AG04450 (cell line): ENCODE measurements at regions not wholly inside any gene's neighbourhood (a gene's known extent, or its start where the extent isn't known, plus 50 kb on each side); places are given as distances from the start of the nearest gene placed in this dataset.

Experiments used
- CTCF ChIA-PET: fragments of 300-600, 350-600 bp; formaldehyde crosslinking; extraction: SDS; loops from one replicate; lab custom pipeline; 2022; ENCODE audit warnings: antibody characterized with exemption, inconsistent platforms; lab: Charles Lee
- POLR2A ChIA-PET: fragments of 350-600 bp; formaldehyde crosslinking; extraction: SDS; loops from one replicate; lab custom pipeline; 2021; ENCODE audit warnings: antibody characterized with exemption, inconsistent platforms; lab: Yijun Ruan, JAX
- DNase-seq: peaks from one replicate; pipeline ENCODE4 v3.0.0-alpha.2; 2011; ENCODE audit warnings: low read depth, low spot score
- H3K27ac ChIP-seq: one replicate; pipeline ENCODE4 v1.5.1; 2012; ENCODE audit warnings: low read depth, low read length, control low read depth
- H3K27me3 ChIP-seq: one replicate; pipeline ENCODE4 v1.6.0; 2012; ENCODE audit warnings: low read length; ENCODE audit not compliant: control insufficient read depth, insufficient read depth
- H3K4me3 ChIP-seq: 2 replicates; pipeline ENCODE4 v1.5.1; 2011; ENCODE audit warnings: mild to moderate bottlenecking, low read depth, low read length, control low read depth
- H3K9me3 ChIP-seq: 2 replicates; pipeline ENCODE4 v1.5.1; 2012; ENCODE audit warnings: low read length; ENCODE audit not compliant: control insufficient read depth, insufficient read depth
- TF ChIP-seq, protein P1 (sequence below): IDR thresholded peaks from 2 replicates; pipeline ENCODE4 v1.5.1; 2011; ENCODE audit warnings: low read depth, low read length, control low read depth, inconsistent platforms

DNA sequence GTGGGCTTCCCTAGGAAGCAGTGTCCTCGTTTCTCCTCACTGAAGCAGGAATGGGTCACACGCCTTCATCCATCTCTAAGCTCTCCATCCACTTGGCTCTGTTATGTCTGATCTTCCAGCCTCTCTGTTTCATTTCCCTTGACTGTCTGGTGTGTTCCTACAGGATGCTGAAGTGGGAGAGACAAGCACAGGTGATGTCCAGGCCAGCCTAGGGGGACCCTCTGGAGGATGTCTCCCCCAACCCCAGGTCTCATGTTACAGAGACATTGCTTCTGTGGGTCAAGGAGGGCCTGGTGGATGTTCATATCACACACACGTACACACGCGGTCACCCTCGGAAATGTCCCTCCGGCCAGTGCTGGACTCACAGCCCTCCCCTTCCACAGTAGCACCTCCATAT, 229.9 kb downstream of the CDC5L start:
- Histone ChIP-seq H3K9me3 (no peaks in the 10 kb centered on the region), H3K4me3 (no peak overlapping the region), H3K27ac (no peak overlapping the region), H3K27me3 (peaks cover 24% of the 10 kb centered on the region)
- TF ChIP-seq, protein P1, sequence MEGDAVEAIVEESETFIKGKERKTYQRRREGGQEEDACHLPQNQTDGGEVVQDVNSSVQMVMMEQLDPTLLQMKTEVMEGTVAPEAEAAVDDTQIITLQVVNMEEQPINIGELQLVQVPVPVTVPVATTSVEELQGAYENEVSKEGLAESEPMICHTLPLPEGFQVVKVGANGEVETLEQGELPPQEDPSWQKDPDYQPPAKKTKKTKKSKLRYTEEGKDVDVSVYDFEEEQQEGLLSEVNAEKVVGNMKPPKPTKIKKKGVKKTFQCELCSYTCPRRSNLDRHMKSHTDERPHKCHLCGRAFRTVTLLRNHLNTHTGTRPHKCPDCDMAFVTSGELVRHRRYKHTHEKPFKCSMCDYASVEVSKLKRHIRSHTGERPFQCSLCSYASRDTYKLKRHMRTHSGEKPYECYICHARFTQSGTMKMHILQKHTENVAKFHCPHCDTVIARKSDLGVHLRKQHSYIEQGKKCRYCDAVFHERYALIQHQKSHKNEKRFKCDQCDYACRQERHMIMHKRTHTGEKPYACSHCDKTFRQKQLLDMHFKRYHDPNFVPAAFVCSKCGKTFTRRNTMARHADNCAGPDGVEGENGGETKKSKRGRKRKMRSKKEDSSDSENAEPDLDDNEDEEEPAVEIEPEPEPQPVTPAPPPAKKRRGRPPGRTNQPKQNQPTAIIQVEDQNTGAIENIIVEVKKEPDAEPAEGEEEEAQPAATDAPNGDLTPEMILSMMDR = no peak
- no peak for DNase-seq
- ChIA-PET CTCF (interaction anchor here (1.0 kb wide), 1 partner anchor 13 kb away, joined by 3 read pairs; no protein-coding TSS in a partner anchor), POLR2A (no interaction called here)

DNA sequence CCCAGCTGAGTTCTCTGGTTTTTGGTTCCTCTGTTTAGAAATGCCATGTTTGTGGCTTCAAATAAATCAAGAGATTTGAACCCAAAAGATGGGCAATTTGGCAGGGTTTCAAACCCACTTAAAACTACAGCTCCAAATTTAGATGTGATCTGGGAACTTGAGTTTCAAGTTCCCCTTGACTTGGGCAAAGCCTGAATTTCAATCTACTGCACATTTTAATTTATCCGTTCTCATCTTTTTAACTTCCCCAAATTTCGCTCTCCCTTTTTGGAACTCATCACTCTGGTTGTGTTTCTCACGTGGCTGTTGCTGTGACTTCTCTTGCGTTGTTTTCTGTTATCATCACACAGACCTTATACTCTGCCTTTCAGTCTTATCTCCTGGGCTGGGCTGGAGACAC, 230.9 kb downstream of the CDC5L start:
- peaks cover 21% of the 10 kb centered on the region for H3K27me3 ChIP-seq
- DNase-seq = no peak
- H3K9me3 ChIP-seq = no peaks in the 10 kb centered on the region
- TF ChIP-seq, protein P1 = no peak
- ChIA-PET POLR2A (no interaction called here), CTCF (interaction anchor here (1.5 to 2.7 kb wide), 2 partner anchors 12 to 37 kb away, joined by 5 to 12 read pairs; no protein-coding TSS in a partner anchor)
- H3K4me3 ChIP-seq = no peak overlapping the region
- no peak overlapping the region for H3K27ac ChIP-seq

DNA sequence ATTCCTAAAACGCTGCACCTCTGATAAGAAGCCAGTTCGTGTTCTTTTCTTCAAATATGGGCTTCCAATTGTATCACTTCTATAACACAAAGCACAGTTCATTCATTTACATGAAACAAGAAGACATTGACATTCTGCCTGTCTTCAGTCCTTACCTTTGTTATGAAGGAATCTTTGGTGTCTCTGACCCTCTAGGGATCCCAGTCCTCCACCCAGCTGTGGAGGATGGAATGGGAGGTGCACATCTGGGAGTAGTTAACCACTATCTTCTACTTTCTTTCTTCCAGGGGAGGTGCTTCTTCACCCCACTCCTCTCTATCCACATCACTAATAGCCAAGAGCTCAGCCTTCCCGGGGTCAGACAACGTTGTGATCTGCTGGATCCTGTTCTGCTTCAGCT, 233.4 kb downstream of the CDC5L start:
- H3K27ac ChIP-seq = no peak overlapping the region
- TF ChIP-seq, protein P1 = no peak
- CTCF ChIA-PET = no interaction called here
- no peaks in the 10 kb centered on the region for H3K9me3 ChIP-seq
- POLR2A ChIA-PET = no interaction called here
- peaks cover 21% of the 10 kb centered on the region for H3K27me3 ChIP-seq
- no peak overlapping the region for H3K4me3 ChIP-seq
- DNase-seq = no peak

DNA sequence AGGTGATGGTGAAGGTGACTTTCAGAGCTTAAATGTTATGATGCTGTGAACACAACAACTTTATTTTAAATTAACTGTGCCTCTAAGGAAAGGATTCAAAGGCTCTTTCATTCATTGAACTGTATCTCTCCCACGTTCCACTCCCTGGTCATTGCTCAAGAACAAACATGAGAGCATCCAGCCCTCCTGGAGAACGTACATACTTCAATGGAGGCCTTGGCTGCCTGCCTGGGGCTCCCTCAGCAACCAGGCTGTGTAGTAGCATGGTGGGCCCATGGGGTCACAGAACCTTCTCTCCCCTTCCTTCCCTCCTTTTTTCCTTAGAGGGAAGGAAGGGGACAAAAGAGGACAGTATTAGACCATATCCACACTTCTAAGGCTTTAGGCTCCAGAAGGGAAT, 234.3 kb downstream of the CDC5L start:
- H3K4me3 ChIP-seq = no peak overlapping the region
- TF ChIP-seq, protein P1 = no peak
- no peak for DNase-seq
- no peak overlapping the region for H3K27ac ChIP-seq
- H3K9me3 ChIP-seq = no peaks in the 10 kb centered on the region
- CTCF ChIA-PET = interaction anchor here (0.7 to 1.3 kb wide), 2 partner anchors 8 to 146 kb away, joined by 3 to 5 read pairs; no protein-coding TSS in a partner anchor
- peaks cover 21% of the 10 kb centered on the region for H3K27me3 ChIP-seq
- POLR2A ChIA-PET = no interaction called here

DNA sequence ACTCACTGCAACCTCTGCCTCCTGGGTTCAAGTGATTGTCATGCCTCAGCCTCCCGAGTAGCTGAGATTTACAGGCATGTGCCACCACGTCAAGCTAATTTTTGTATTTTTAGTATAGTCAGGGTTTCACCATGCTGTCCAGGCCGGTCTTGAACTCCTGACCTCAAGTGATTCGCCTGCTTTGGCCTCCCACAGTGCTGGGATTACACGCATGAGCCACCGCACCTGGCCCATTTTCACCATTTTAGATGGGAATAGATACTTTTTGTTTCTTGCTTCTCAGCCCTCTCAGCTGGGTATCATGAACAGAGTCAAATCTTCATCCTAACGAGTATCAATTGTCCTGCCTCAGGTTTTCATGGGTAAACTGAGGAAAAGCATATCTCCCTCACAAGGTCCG, 235.0 kb downstream of the CDC5L start:
- no peaks in the 10 kb centered on the region for H3K9me3 ChIP-seq
- ChIA-PET POLR2A (no interaction called here), CTCF (interaction anchor here (1.3 kb wide), 1 partner anchor 147 kb away, joined by 5 read pairs; no protein-coding TSS in a partner anchor)
- DNase-seq = no peak
- TF ChIP-seq, protein P1 = no peak
- H3K4me3 ChIP-seq = no peak overlapping the region
- H3K27ac ChIP-seq = no peak overlapping the region
- H3K27me3 ChIP-seq = peaks cover 18% of the 10 kb centered on the region
